MCF 10A (cell line): ENCODE measurements at regions not wholly inside any gene's neighbourhood (a gene's known extent, or its start where the extent isn't known, plus 50 kb on each side); places are given as distances from the start of the nearest gene placed in this dataset.
A peak's percentile ranks its signal among the peaks of the same experiment; 100 is the strongest.

Experiments used
- BruUV-seq: library from RNA; stranded (reverse); fragments of 400-500 nt; replicated peaks from 2 replicates; lab custom pipeline; 2021; lab: Mats Ljungman, UMichigan
- CTCF ChIA-PET: fragments of 300-600 bp; sonication (Branson Sonifier 250); formaldehyde crosslinking; extraction: SDS; loops from one replicate; lab custom pipeline; 2021; ENCODE audit warnings: antibody characterized with exemption, inconsistent platforms; lab: Yijun Ruan, JAX
- POLR2A ChIA-PET: fragments of 300-600, 350-650 bp; sonication (Branson Sonifier 250); formaldehyde crosslinking; extraction: SDS; loops from one replicate; lab custom pipeline; 2020; ENCODE audit warnings: antibody characterized with exemption, inconsistent platforms; lab: Yijun Ruan, JAX
- DNase-seq: peaks from one replicate; pipeline ENCODE4 v3.0.0-alpha.2; 2018; ENCODE audit not compliant: unreplicated experiment
- H3K27ac Mint-ChIP-seq: one replicate; pipeline ENCODE4 v1.8.0; 2022; ENCODE audit warnings: mild to moderate bottlenecking, low read depth, mixed read lengths; ENCODE audit not compliant: unreplicated experiment
- H3K27me3 Mint-ChIP-seq: one replicate; pipeline ENCODE4 v1.8.0; 2022; ENCODE audit warnings: mixed read lengths; ENCODE audit not compliant: insufficient read depth, unreplicated experiment
- H3K36me3 Mint-ChIP-seq: one replicate; pipeline ENCODE4 v1.8.0; 2022; ENCODE audit warnings: mild to moderate bottlenecking, moderate library complexity, mixed read lengths; ENCODE audit not compliant: insufficient read depth, unreplicated experiment
- H3K4me1 Mint-ChIP-seq: one replicate; pipeline ENCODE4 v1.8.0; 2022; ENCODE audit warnings: mixed read lengths; ENCODE audit not compliant: insufficient read depth, unreplicated experiment
- H3K4me3 Mint-ChIP-seq: one replicate; pipeline ENCODE4 v1.8.0; 2022; ENCODE audit warnings: mild to moderate bottlenecking, moderate library complexity, mixed read lengths; ENCODE audit not compliant: unreplicated experiment
- H3K9me3 Mint-ChIP-seq: one replicate; pipeline ENCODE4 v1.8.0; 2022; ENCODE audit warnings: mixed read lengths; ENCODE audit not compliant: unreplicated experiment
- intact Hi-C: fragments of 100-400 bp; cut with micrococcal nuclease; formaldehyde crosslinking; loops from 2 replicates; pipeline ENCODE4 v1.14.1; 2022
- TF ChIP-seq, protein P1 (sequence below): fragments of 200-600 bp; IDR thresholded peaks from one replicate; pipeline ENCODE4 v1.8.0; 2022; ENCODE audit warnings: antibody characterized with exemption, mild to moderate bottlenecking; ENCODE audit not compliant: unreplicated experiment

DNA sequence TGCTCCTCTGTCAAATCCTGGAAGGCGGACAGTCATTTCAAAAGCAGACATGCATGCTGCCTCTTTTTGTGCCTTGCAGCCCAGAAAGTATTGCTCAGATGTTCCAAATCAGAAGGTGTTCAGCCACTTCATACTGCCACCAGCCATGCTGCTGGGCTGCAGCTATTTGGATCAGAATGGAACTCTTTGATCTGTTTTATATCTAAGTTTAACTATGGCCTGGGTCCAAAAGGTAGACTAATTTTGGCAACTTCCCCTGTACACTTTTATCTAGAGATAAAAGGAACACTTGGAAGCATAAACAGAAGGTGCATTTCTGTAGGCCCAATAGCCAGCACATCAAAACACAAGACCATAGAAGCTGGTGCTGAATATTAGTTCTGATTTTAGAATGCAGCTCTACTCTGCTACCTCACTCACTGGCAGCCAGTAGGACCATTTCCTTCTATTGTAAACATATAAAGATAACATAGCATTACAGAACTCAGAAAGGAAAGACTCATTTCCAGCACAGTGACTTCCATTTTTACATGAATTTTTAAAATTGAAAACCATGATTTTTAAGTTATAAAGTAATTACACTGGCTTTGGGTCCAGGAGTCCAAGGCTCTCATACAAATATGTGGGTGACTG is 143.1 kb upstream of the CAV2 start:
- Mint-ChIP-seq H3K27me3 (no peaks in the 10 kb centered on the region), H3K27ac (peak overlapping the region; percentile 98), H3K4me1 (peaks cover 42% of the 10 kb centered on the region), H3K4me3 (peak overlapping the region; percentile 69), H3K36me3 (no peaks in the 10 kb centered on the region), H3K9me3 (peaks cover 5% of the 10 kb centered on the region)
- no TSS peak for BruUV-seq
- no peak for DNase-seq
- CTCF ChIA-PET: interaction anchor here (0.6 to 1.2 kb wide), 7 partner anchors 26 to 322 kb away, joined by 3 to 5 read pairs (median 3); no protein-coding TSS in a partner anchor
- intact Hi-C loops: loop anchor here (1.0 to 5.0 kb wide), 3 partner anchors 71 to 216 kb away; no protein-coding TSS in a partner anchor
- TF ChIP-seq, protein P1, sequence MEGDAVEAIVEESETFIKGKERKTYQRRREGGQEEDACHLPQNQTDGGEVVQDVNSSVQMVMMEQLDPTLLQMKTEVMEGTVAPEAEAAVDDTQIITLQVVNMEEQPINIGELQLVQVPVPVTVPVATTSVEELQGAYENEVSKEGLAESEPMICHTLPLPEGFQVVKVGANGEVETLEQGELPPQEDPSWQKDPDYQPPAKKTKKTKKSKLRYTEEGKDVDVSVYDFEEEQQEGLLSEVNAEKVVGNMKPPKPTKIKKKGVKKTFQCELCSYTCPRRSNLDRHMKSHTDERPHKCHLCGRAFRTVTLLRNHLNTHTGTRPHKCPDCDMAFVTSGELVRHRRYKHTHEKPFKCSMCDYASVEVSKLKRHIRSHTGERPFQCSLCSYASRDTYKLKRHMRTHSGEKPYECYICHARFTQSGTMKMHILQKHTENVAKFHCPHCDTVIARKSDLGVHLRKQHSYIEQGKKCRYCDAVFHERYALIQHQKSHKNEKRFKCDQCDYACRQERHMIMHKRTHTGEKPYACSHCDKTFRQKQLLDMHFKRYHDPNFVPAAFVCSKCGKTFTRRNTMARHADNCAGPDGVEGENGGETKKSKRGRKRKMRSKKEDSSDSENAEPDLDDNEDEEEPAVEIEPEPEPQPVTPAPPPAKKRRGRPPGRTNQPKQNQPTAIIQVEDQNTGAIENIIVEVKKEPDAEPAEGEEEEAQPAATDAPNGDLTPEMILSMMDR: no peak
- POLR2A ChIA-PET: interaction anchor here (0.9 to 2.3 kb wide), 14 partner anchors 10 to 275 kb away, joined by 3 to 8 read pairs (median 4); no protein-coding TSS in a partner anchor

DNA sequence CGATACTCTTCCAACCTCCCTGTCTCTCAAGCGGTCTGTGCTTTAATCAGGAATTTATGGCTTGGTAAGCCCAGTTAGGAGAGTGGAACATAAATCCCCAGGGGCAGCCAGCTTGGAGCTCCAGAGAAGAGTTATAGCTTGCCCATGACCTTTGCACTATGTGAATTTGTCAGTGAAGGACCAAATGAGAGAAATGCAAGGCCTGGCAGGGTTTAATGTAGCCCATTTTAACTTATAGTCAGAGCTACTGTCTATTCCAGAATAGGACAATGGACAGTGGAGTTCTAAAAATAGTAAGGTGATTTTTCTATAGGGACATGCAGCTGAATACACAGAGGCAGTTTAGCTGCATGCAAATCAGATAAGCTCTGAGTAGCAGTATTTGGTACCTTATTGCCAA is 142.6 kb upstream of the CAV2 start:
- Mint-ChIP-seq H3K27ac (peak overlapping the region; percentile 98), H3K9me3 (peaks cover 9% of the 10 kb centered on the region), H3K4me3 (no peak overlapping the region), H3K4me1 (peaks cover 41% of the 10 kb centered on the region), H3K27me3 (no peaks in the 10 kb centered on the region), H3K36me3 (no peaks in the 10 kb centered on the region)
- BruUV-seq: no TSS peak
- ChIA-PET CTCF (interaction anchor here (0.6 to 1.2 kb wide), 3 partner anchors 74 to 169 kb away, joined by 3 to 5 read pairs (median 3); no protein-coding TSS in a partner anchor), POLR2A (interaction anchor here (1.1 to 2.3 kb wide), 11 partner anchors 9 to 169 kb away, joined by 3 to 8 read pairs (median 6); no protein-coding TSS in a partner anchor)
- TF ChIP-seq, protein P1: no peak
- intact Hi-C loops: loop anchor here (1.0 to 5.0 kb wide), 3 partner anchors 70 to 215 kb away; no protein-coding TSS in a partner anchor
- DNase-seq: no peak

DNA sequence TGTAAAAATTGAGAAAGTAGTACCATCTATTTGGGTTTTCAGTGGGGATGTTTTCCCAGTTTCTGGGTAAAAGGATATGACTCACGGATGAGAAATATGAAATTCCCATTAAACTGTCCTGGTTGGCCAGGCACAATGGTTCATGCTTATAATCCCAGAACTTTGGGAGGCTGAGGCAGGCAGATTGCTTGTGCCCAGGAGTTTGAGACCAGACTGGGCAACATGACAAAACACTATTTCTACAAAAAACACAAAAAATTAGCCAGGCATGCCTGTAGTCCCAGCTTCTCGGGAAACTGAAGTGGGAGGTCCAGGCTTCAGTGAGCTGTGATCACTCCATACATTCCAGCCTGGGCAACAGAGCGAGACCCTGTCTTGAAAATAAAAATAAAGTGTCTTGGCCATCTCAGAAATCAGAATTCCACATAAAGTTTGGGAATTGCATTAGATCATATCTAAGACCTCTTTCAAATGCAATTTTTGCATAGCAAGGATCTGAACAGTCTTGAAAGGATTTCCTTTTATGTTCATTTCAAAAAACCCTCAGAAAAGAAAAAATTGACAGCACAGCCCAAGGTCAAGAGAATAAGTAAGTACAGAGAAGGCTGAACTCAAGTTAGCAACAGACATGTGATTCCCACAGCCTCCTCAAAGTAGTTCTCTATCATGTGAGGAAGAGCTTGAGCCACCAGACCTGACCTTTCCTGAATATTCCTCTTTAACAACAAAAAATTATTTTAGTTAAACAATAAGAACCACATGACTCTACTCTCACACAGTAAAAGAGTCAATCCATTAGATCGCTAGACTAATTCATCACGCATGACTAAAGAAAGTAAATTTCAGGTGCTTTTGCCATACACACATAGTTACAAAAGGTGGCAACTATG is 141.5 kb upstream of the CAV2 start:
- ChIA-PET CTCF (interaction anchor here (0.5 to 1.2 kb wide), 2 partner anchors 119 to 137 kb away, joined by 4 to 5 read pairs; no protein-coding TSS in a partner anchor), POLR2A (interaction anchor here (0.5 to 2.3 kb wide), 4 partner anchors 8 to 148 kb away, joined by 4 to 8 read pairs (median 5); partner anchors contain the start of gene TES)
- TF ChIP-seq, protein P1: no peak
- BruUV-seq: no TSS peak
- H3K9me3 Mint-ChIP-seq: peaks cover 9% of the 10 kb centered on the region
- H3K36me3 Mint-ChIP-seq: no peaks in the 10 kb centered on the region
- H3K27me3 Mint-ChIP-seq: no peaks in the 10 kb centered on the region
- DNase-seq: peak; percentile 76
- peak overlapping the region; percentile 98 for H3K27ac Mint-ChIP-seq
- intact Hi-C loops: loop anchor here (5.0 kb wide), 2 partner anchors 69 to 214 kb away; no protein-coding TSS in a partner anchor
- no peak overlapping the region for H3K4me3 Mint-ChIP-seq
- H3K4me1 Mint-ChIP-seq: peaks cover 37% of the 10 kb centered on the region
